Lower lobe of right lung (tissue), 2 donors: ENCODE measurements at regions not wholly inside any gene's neighbourhood (a gene's known extent, or its start where the extent isn't known, plus 50 kb on each side); places are given as distances from the start of the nearest gene placed in this dataset.
"Not testable (repeated sequence)": the region's sequence is repeated elsewhere in the genome, so short reads cannot be mapped to it uniquely, and the experiment has no call there.

ENCODE experiments used
- ATAC-seq, 2 donors: fragments of 200-7000 bp; cut with Tn5 transposase; one replicate each; pipeline ENCODE4 v1.9.1; 2020 to 2022; ENCODE audit warnings: mild to moderate bottlenecking in 2 of 2, moderate library complexity in 2 of 2
- DNase-seq: peaks from one replicate; pipeline ENCODE4 v3.0.0-alpha.2; 2020
- H3K27ac ChIP-seq: fragments of 200-600 bp; one replicate; pipeline ENCODE4 v1.8.0; 2022
- H3K27me3 ChIP-seq: fragments of 200-600 bp; one replicate; pipeline ENCODE4 v1.8.0; 2022; ENCODE audit warnings: low read depth
- H3K36me3 ChIP-seq: fragments of 200-600 bp; one replicate; pipeline ENCODE4 v1.8.0; 2022; ENCODE audit warnings: mild to moderate bottlenecking
- H3K4me1 ChIP-seq: fragments of 200-600 bp; one replicate; pipeline ENCODE4 v1.8.0; 2022
- H3K4me3 ChIP-seq: fragments of 200-600 bp; one replicate; pipeline ENCODE4 v1.8.0; 2022; ENCODE audit warnings: mild to moderate bottlenecking
- H3K9me3 ChIP-seq: fragments of 200-600 bp; one replicate; pipeline ENCODE4 v1.8.0; 2022
- CTCF ChIP-seq: fragments of 200-600 bp; IDR thresholded peaks from one replicate; pipeline ENCODE4 v1.8.0; 2022; ENCODE audit warnings: antibody characterized with exemption, mild to moderate bottlenecking
- intact Hi-C: fragments of 100-400 bp; cut with DNase I; formaldehyde crosslinking; loops from one replicate; pipeline ENCODE4 v1.11.0; 2022
- donor health status: DM: no; HTN: yes; CAD: no; lungs with severe emphysema.

- no peak for TF ChIP-seq CTCF
- Histone ChIP-seq H3K4me1 (no peaks in the 10 kb centered on the region), H3K27ac (no peak overlapping the region), H3K4me3 (no peak overlapping the region), H3K27me3 (no peaks in the 10 kb centered on the region), H3K36me3 (no peaks in the 10 kb centered on the region), H3K9me3 (no peaks in the 10 kb centered on the region)
- ATAC-seq: no peak
- intact Hi-C loops: no loop called here
- no peak for DNase-seq
Measured at GRCh38 chr20:43830883-43831282, 83.8 kb upstream of the TOX2 start.

GRCh38 chr20:43829951-43830690 lies 84.5 kb upstream of the TOX2 start:
- intact Hi-C loops: no loop called here
- no peak for ATAC-seq
- DNase-seq: no peak
- no peaks in the 10 kb centered on the region for H3K27me3 ChIP-seq
- TF ChIP-seq CTCF: no peak
- no peak overlapping the region for H3K27ac ChIP-seq
- H3K36me3 ChIP-seq: no peaks in the 10 kb centered on the region
- no peak overlapping the region for H3K4me3 ChIP-seq
- H3K4me1 ChIP-seq: no peaks in the 10 kb centered on the region
- no peaks in the 10 kb centered on the region for H3K9me3 ChIP-seq

GRCh38 chr20:43827940-43828562 lies 86.6 kb upstream of the TOX2 start:
- Histone ChIP-seq H3K36me3 (no peaks in the 10 kb centered on the region), H3K27ac (no peak overlapping the region), H3K27me3 (no peaks in the 10 kb centered on the region), H3K4me3 (no peak overlapping the region), H3K9me3 (no peaks in the 10 kb centered on the region), H3K4me1 (no peaks in the 10 kb centered on the region)
- ATAC-seq (no peak), DNase-seq (no peak)
- intact Hi-C loops: no loop called here
- TF ChIP-seq CTCF: no peak

- H3K27ac ChIP-seq, ATAC-seq, H3K4me3 ChIP-seq, H3K9me3 ChIP-seq, H3K27me3 ChIP-seq, intact Hi-C loops, DNase-seq, H3K36me3 ChIP-seq, H3K4me1 ChIP-seq: not testable (repeated sequence)
Measured at GRCh38 chr20:43826943-43827342, 87.7 kb upstream of the TOX2 start.

- Histone ChIP-seq H3K4me1 (no peaks in the 10 kb centered on the region), H3K27ac (no peak overlapping the region), H3K9me3 (no peaks in the 10 kb centered on the region), H3K36me3 (no peaks in the 10 kb centered on the region), H3K4me3 (no peak overlapping the region), H3K27me3 (no peaks in the 10 kb centered on the region)
- ATAC-seq (no peak), DNase-seq (no peak)
- no peak for TF ChIP-seq CTCF
- intact Hi-C loops: no loop called here
Measured at GRCh38 chr20:43825581-43825980, 89.1 kb upstream of the TOX2 start.

GRCh38 chr20:43825051-43825402 lies 89.6 kb upstream of the TOX2 start:
- intact Hi-C loops: no loop called here
- H3K27ac ChIP-seq: no peak overlapping the region
- H3K36me3 ChIP-seq: no peaks in the 10 kb centered on the region
- H3K27me3 ChIP-seq: no peaks in the 10 kb centered on the region
- TF ChIP-seq CTCF: no peak
- DNase-seq (no peak), ATAC-seq (no peak)
- no peaks in the 10 kb centered on the region for H3K9me3 ChIP-seq
- H3K4me1 ChIP-seq: no peaks in the 10 kb centered on the region
- H3K4me3 ChIP-seq: no peak overlapping the region
